Left lung (tissue), 4 donors: ENCODE measurements at regions not wholly inside any gene's neighbourhood (a gene's known extent, or its start where the extent isn't known, plus 50 kb on each side); places are given as distances from the start of the nearest gene placed in this dataset.

ENCODE experiments used
- ATAC-seq: fragments of 200-7000 bp; cut with Tn5 transposase; one replicate; pipeline ENCODE4 v1.9.1; 2020; ENCODE audit warnings: moderate library complexity
- DNase-seq, 4 donors: peaks; one replicate each; pipeline ENCODE4 v3.0.0-alpha.2; 2013 to 2020
- H3K27ac ChIP-seq, 2 donors: fragments of 200-600 bp; sonication (generic) in 1 of 2; one replicate each; pipeline versions ENCODE4 v1.5.0 to v1.8.0; 2020 to 2021
- H3K27me3 ChIP-seq, 2 donors: fragments of 200-600 bp; sonication (generic) in 1 of 2; one replicate each; pipeline versions ENCODE4 v1.5.0 to v1.8.0; 2020 to 2021
- H3K36me3 ChIP-seq, 2 donors: fragments of 200-600 bp; sonication (generic) in 1 of 2; one replicate each; pipeline versions ENCODE4 v1.5.0 to v1.8.0; 2020 to 2021
- H3K4me1 ChIP-seq, 2 donors: fragments of 200-600 bp; one replicate each; pipeline ENCODE4 v1.8.0; 2021
- H3K4me3 ChIP-seq, 2 donors: fragments of 200-600 bp; sonication (generic) in 1 of 2; one replicate each; pipeline versions ENCODE4 v1.5.0 to v1.8.0; 2020 to 2021; ENCODE audit warnings: mild to moderate bottlenecking in 1 of 2
- H3K9me3 ChIP-seq, 2 donors: fragments of 200-600 bp; sonication (generic) in 1 of 2; one replicate each; pipeline versions ENCODE4 v1.5.0 to v1.8.0; 2020 to 2021
- intact Hi-C, 2 donors: fragments of 100-400 bp; cut with DNase I; formaldehyde crosslinking; loops; one replicate each; pipeline versions ENCODE4 v1.11.2 to v1.14.2; 2022
- TF ChIP-seq, protein P1 (sequence below), 2 donors: fragments of 200-600 bp; sonication (generic) in 1 of 2; IDR thresholded peaks; one replicate each; pipeline versions ENCODE4 v1.5.0 to v1.8.0; 2021; ENCODE audit warnings: antibody characterized with exemption in 2 of 2
- donor health status: DM: no; HTN: yes; CAD: no.
- donor health status: DM: no; HTN: no; CAD: no.

DNA sequence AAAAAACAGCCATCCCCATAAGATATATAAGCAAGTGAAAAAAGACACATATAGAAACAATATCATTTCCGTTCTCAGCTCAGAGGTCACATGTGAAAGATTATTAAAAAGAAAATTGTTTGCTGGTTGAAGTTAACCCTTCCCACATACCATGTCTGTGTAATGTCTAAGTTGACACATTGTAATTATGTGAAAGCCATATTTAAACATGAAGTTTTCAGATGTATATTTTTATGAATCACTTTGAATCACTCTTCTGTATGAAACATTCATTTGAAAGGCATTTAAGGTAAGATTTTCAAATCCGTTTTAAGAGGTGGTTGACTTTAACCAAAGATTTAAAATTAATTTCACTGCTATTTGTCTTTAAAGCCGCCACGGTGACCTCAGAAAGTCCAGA is 441.9 kb downstream of the RND3 start:
- no peak for ATAC-seq
- TF ChIP-seq, protein P1, sequence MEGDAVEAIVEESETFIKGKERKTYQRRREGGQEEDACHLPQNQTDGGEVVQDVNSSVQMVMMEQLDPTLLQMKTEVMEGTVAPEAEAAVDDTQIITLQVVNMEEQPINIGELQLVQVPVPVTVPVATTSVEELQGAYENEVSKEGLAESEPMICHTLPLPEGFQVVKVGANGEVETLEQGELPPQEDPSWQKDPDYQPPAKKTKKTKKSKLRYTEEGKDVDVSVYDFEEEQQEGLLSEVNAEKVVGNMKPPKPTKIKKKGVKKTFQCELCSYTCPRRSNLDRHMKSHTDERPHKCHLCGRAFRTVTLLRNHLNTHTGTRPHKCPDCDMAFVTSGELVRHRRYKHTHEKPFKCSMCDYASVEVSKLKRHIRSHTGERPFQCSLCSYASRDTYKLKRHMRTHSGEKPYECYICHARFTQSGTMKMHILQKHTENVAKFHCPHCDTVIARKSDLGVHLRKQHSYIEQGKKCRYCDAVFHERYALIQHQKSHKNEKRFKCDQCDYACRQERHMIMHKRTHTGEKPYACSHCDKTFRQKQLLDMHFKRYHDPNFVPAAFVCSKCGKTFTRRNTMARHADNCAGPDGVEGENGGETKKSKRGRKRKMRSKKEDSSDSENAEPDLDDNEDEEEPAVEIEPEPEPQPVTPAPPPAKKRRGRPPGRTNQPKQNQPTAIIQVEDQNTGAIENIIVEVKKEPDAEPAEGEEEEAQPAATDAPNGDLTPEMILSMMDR (IDR thresholded peaks at IDR 0.05): no peak
- Histone ChIP-seq H3K4me3 (no peak overlapping the region), H3K27ac (no peak overlapping the region), H3K36me3 (no peaks in the 10 kb centered on the region), H3K9me3 (no peaks in the 10 kb centered on the region), H3K27me3 (no peaks in the 10 kb centered on the region), H3K4me1 (peaks cover 0 to 5% of the 10 kb centered on the region in 2 donors)
- intact Hi-C loops: no loop called here
- DNase-seq: no peak

DNA sequence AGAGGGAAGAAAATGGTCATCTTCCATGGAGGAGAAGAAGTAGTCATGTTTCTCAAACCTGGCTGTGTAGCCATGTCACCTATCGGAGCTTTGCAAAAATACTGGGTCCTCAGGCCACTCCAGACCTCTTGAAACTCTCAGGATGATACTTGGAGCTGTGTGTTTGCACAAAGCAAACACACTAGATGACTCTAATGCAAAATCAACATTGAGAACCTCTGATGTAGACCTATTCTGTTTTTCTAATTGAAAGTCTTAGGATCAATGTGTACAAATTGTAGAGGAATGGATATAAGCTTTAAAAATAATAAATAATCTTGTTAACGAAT is 444.3 kb downstream of the RND3 start:
- Histone ChIP-seq H3K36me3 (no peaks in the 10 kb centered on the region), H3K27ac (no peak overlapping the region), H3K9me3 (no peaks in the 10 kb centered on the region), H3K4me1 (peaks cover 0 to 5% of the 10 kb centered on the region in 2 donors), H3K27me3 (no peaks in the 10 kb centered on the region), H3K4me3 (no peak overlapping the region)
- TF ChIP-seq, protein P1 (IDR thresholded peaks at IDR 0.05): no peak
- intact Hi-C loops: no loop called here
- ATAC-seq (peak; percentile 97), DNase-seq (peak in 2 of 4 donors; percentile 40 to 60)

DNA sequence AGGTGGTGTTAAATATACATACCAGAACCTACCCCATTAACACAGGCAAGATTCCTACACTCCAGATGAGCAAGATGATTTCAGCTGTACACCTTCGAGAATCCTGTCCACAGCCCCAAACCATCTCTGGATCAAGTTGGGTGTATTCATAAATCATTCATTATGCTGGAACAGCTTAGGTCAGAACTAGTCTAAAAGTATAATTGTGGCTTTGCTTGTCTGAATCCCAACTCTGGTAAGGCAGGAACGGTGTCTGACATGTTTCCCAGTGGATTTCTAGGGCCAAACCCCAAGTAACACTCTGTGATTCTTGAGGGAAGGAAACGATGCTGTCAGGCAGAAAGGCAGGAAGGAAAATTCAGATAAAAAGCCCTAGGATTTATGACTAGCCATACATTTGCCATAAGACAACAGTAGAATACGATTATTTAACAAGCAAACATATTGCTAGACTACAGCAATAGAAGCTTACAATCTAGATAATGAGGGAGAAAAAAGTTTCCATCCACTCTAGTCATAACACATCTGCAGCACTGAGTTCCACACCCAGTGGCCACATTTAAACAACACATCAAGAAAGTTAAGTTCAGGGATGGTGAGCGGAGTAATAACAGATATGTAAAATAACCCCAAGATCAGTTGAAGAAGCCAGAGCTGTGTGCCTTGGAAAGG is 444.8 kb downstream of the RND3 start:
- H3K4me1 ChIP-seq: peaks cover 0 to 5% of the 10 kb centered on the region in 2 donors
- intact Hi-C loops: no loop called here
- H3K4me3 ChIP-seq: no peak overlapping the region
- TF ChIP-seq, protein P1 (IDR thresholded peaks at IDR 0.05): no peak
- no peak for DNase-seq
- no peaks in the 10 kb centered on the region for H3K27me3 ChIP-seq
- H3K9me3 ChIP-seq: no peaks in the 10 kb centered on the region
- H3K36me3 ChIP-seq: no peaks in the 10 kb centered on the region
- peak; percentile 66 for ATAC-seq
- no peak overlapping the region for H3K27ac ChIP-seq

DNA sequence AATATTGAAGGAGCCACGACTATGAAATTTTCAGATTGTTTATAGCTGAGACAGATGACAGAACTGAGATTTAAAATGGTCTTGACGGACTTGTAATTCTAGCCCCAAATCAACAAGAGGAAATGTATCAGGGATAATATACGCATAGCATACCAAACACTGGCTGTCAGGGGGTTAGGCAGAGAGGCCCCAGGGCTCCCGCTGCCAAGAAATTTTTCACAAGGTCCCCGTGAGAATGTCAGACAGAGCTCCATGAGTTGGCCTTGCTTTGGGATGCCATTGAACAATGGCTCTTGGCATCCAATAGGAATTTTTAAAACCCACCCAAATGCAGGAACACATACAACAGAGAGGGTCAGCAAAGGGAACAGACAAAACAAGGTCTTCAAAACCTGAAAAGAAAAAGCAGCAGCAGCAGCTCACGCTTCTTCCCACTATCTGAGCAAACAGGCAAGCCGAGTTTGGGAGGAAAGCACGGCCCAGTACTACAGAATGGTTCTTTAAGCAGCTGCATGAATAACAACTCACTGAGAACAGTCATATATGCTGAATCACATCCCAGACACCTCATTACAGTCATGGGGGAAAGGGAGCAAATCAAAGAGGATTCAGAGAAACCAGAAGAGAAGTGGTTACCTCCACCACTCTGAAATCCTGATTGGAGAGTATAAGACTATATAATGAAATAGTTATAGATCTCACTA is 445.6 kb downstream of the RND3 start:
- no peaks in the 10 kb centered on the region for H3K27me3 ChIP-seq
- DNase-seq (peak in 2 of 4 donors; percentile 39 to 59), ATAC-seq (peak; percentile 25)
- no peak overlapping the region for H3K27ac ChIP-seq
- H3K4me1 ChIP-seq: peaks cover 0 to 5% of the 10 kb centered on the region in 2 donors
- no peaks in the 10 kb centered on the region for H3K36me3 ChIP-seq
- H3K4me3 ChIP-seq: no peak overlapping the region
- no peaks in the 10 kb centered on the region for H3K9me3 ChIP-seq
- intact Hi-C loops: no loop called here
- TF ChIP-seq, protein P1 (IDR thresholded peaks at IDR 0.05): no peak

DNA sequence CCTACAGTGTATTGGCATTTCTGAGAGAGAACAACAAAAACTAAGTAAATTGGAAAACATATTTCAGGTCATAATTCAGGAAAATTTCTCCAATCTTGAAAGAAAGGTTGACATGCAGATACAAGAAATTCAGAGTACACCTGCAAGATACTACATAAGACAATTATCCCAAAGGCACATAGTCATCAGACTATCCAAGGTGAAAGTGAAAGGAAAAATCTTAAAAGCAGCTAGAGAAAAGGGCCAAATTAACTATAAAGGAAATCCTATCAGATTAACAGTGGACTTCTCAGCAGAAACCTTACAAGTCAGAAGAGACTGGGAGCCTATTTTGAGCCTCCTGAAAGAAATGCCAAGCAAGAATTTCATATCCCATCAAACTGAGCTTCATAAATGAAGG is 449.0 kb upstream of the MMADHC start:
- no peak for ATAC-seq
- intact Hi-C loops: no loop called here
- H3K27ac ChIP-seq: no peak overlapping the region

More for the DNA sequence above, 449.0 kb upstream of the MMADHC start:
- Histone ChIP-seq H3K27me3 (no peaks in the 10 kb centered on the region), H3K4me3 (no peak overlapping the region), H3K9me3 (no peaks in the 10 kb centered on the region), H3K36me3 (no peaks in the 10 kb centered on the region), H3K4me1 (no peaks in the 10 kb centered on the region)
- TF ChIP-seq, protein P1 (IDR thresholded peaks at IDR 0.05): no peak
- no peak for DNase-seq
